SKM-1 treated with dmso at 0.1 percent for 144 hours (cell line): ENCODE measurements at regions not wholly inside any gene's neighbourhood (a gene's known extent, or its start where the extent isn't known, plus 50 kb on each side); places are given as distances from the start of the nearest gene placed in this dataset.

Experiments
- DNase-seq: peaks from one replicate; lab custom pipeline; 2025; ENCODE audit not compliant: unreplicated experiment; lab: John Stamatoyannopoulos, UW

DNA sequence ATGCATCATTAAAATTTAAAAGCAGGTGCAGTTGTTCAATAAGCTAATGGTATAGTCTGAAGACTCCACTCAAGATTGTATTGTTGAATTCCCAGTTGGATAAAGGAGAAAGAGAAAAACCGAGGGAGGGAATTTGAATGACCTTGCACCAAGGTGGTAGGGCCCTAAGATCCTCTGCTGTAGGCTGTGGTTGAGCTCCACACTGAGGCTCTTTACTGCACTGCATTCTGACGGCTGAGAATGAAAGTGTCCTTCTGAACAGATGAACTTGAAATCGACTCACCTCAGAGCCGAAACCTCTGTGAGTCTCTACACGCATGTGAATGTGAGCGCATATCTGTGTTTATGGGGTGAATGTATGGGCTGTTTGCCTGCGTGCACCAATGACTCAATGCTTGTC lies 388.9 kb upstream of the DACH1 start:
- DNase-seq, result no peak

- no peak for DNase-seq
Measured at GRCh38 chr13:72253754-72254153, 386.8 kb upstream of the DACH1 start.

DNA sequence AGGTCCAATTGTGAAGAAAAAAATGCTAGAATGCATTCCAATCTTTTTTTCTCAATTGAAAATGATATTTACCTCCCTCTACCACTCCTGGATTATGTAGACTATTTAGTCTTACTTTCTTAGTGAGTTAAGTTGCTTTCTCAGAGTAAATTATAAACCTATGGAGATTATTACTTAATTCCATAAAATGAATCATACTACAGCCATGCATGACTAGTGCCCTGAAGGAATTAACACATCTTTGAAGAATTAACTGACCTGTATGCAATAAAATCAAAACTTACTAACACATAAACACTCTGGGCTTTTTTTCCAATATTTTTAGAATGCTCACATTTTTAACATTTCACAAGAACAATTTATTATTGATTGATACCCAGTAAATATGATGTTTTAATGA lies 379.4 kb upstream of the DACH1 start:
- DNase-seq, result no peak

DNA sequence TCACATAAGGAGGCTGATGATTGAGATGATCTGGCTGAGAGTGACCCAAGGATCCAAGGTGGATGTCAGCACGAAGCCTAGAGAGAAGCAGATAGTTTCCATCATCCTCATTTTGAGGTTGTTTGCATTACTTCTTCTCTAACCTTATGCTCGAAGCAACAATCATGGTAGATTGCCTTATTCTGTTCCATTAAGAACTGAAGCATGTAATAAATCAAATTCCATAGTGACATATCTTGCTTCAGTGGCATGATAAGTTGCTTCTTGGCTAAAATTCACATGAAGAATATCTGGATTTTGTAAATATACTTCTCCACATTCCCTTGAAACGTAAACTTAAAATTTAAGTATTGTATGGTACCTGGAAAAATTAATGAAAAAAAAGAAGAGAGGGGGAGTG lies 377.8 kb upstream of the DACH1 start:
- no peak for DNase-seq

GRCh38 chr13:72230131-72230530 lies 363.1 kb upstream of the DACH1 start:
- DNase-seq, result no peak

GRCh38 chr13:72229067-72229466 lies 362.1 kb upstream of the DACH1 start:
- DNase-seq, result no peak

- peak; percentile 14 for DNase-seq
Measured at GRCh38 chr13:72221276-72221962, 354.4 kb upstream of the DACH1 start.

GRCh38 chr13:72218966-72219365 lies 352.0 kb upstream of the DACH1 start:
- DNase-seq, result no peak

- DNase-seq, result no peak
Measured at GRCh38 chr13:72217142-72217541, 350.1 kb upstream of the DACH1 start.

DNA sequence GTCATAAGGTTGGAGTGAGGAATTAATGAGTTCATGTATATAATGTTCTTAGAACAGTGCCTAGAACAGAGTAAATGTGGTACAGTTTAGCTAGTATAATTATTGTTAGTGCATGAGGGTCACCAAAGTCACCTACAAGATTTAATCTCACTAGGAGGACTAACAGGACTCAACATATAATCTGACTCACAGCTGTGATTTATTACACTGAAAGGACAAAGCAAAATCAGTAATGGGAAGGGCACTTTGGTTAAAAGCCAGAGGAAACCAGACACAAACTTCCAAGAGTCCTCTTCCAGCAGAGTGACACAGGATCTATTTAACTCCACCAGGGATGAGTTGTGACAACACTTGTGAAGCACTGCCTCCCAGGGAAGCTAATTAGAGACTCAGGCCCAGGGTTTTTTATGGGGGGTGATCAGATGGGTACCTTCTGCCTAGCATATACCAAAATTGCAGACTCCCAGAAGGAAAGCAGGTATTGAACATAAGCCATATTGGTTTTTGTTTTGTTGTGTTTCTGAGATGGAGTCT lies 341.2 kb upstream of the DACH1 start:
- no peak for DNase-seq

- no peak for DNase-seq
Measured at GRCh38 chr13:72205773-72206172, 338.8 kb upstream of the DACH1 start.

GRCh38 chr13:72204291-72204690 lies 337.3 kb upstream of the DACH1 start:
- no peak for DNase-seq

GRCh38 chr13:72201726-72202125 lies 334.7 kb upstream of the DACH1 start:
- no peak for DNase-seq

DNA sequence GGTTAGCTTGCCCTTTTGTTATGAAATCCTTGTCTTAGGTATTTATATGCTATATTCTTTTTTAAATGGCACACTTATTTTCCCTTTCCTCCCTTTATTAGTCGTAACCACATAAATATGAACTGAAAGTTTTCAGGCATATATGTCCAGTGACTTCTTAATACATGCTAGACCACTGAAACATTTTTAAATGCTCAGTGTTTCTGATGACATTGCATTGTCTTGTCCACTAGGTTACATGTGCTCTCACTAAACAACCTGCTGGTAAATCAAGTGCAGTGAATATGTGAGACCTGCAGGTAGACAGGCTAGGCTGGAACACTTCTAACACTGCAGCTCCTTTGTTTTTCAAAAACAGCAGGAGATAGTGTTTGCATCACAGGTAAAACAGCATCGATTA lies 332.6 kb upstream of the DACH1 start:
- no peak for DNase-seq

GRCh38 chr13:72198967-72199560 lies 332.1 kb upstream of the DACH1 start:
- DNase-seq, result no peak

- DNase-seq, result no peak
Measured at GRCh38 chr13:72198042-72198441, 331.0 kb upstream of the DACH1 start.

- DNase-seq, result no peak
Measured at GRCh38 chr13:72195044-72195704, 328.2 kb upstream of the DACH1 start.

DNA sequence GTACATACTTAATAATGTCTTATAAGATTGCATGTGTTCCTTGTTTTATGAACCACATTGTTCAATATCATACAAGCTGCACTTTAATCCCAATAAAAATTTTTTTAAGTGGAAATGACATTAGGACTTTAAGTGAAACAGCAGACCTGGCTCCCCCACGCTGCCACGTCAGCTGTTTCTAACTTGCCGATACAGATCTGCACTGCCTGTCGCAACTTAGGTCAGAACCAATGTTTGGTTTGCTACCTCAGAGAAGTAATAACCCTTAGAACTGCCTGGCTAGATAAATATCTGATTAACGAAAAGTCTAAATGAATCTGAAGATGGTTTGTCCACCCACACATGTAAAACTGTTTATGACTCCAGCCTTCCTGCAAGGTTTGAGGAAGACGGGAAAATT lies 327.5 kb upstream of the DACH1 start:
- no peak for DNase-seq

DNA sequence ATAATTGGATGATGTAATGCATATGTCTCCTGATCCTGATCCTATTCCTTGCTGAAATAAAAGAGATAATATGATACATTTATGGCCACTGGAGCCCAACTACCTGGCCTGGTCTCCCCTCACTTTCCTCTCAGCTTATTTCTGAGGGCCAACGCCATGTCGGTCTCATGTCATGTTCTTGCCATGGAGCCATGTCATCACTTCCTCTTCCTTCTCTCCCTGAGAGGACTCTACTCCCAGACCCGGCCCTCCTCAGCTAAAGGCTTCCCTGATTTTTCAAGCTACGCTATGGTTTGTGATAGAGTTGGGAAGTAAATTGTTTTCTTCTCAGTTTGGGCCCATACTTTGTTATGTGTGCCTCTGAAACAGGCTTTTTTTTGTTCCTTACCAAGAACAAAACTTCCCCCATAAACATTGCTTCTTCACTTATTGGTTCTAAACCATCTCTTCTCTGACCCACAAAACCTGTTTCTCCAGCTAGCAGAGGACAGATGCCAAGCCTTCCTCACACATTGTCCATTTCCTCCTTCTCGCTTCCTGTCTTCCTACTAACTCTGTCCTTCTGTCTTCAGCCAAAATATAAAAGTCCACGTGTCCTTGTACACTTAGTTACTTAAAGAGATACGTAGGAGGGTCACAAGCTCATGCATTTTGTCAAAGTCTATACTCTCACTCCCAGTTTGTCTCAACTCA lies 319.9 kb upstream of the DACH1 start:
- no peak for DNase-seq

- DNase-seq, result no peak
Measured at GRCh38 chr13:72185776-72186175, 318.8 kb upstream of the DACH1 start.

- no peak for DNase-seq
Measured at GRCh38 chr13:72181661-72182060, 314.7 kb upstream of the DACH1 start.
